Neural cell (in vitro differentiated cells): ENCODE measurements at regions not wholly inside any gene's neighbourhood (a gene's known extent, or its start where the extent isn't known, plus 50 kb on each side); places are given as distances from the start of the nearest gene placed in this dataset.

Source experiments
- MXI1 ChIP-seq: fragments of 450-650 bp; conservative IDR thresholded peaks from 2 replicates; pipeline ENCODE4 v1.6.1; 2014; ENCODE audit warnings: antibody characterized with exemption, mild to moderate bottlenecking; ENCODE audit not compliant: poor library complexity, severe bottlenecking
- TAF1 ChIP-seq: IDR thresholded peaks from 2 replicates; pipeline ENCODE4 v1.6.1; 2012; ENCODE audit warnings: low read depth
- TF ChIP-seq, protein P1 (sequence below): fragments of 450-650 bp; IDR thresholded peaks from 2 replicates; pipeline ENCODE4 v1.5.1; 2014; ENCODE audit warnings: antibody characterized with exemption, mild to moderate bottlenecking, moderate library complexity; ENCODE audit not compliant: poor library complexity, severe bottlenecking

DNA sequence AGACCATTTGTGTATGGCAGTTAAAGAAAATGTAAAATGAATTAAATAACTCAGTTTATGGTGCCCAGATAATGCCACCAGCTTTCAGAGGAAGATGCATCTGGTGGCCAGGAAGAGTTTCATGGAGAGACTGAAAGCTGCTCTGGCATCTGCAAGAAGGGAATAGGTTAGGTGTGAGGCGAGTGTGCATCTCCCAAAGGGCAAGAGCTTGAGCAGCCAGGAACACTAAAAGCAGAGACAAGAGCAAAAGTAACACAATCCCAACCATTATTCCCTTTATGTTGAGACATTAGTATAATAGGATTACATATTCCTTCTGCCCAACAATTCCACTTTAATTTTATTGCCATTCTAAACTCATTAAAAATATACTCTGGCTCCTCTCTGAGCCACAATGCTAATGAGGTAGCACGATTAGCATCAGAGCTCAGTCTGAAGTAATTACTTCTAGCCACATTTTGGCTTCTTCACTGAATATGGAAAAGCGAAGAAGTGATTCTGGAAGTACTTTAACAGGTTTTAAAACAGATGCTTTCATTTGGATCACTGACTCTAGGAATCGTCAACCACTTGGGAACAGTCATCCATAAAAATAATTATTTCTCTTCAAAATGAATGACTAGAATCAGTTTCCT lies 309.4 kb upstream of the TMTC1 start:
- TF ChIP-seq, protein P1, sequence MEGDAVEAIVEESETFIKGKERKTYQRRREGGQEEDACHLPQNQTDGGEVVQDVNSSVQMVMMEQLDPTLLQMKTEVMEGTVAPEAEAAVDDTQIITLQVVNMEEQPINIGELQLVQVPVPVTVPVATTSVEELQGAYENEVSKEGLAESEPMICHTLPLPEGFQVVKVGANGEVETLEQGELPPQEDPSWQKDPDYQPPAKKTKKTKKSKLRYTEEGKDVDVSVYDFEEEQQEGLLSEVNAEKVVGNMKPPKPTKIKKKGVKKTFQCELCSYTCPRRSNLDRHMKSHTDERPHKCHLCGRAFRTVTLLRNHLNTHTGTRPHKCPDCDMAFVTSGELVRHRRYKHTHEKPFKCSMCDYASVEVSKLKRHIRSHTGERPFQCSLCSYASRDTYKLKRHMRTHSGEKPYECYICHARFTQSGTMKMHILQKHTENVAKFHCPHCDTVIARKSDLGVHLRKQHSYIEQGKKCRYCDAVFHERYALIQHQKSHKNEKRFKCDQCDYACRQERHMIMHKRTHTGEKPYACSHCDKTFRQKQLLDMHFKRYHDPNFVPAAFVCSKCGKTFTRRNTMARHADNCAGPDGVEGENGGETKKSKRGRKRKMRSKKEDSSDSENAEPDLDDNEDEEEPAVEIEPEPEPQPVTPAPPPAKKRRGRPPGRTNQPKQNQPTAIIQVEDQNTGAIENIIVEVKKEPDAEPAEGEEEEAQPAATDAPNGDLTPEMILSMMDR = no peak
- no peak for TF ChIP-seq MXI1
- no peak for TF ChIP-seq TAF1
